ENCODE measurements at regions not wholly inside any gene's neighbourhood (a gene's known extent, or its start where the extent isn't known, plus 50 kb on each side); places are given as distances from the start of the nearest gene placed in this dataset.

GRCh38 chr3:117609330-117609729 is 899.8 kb downstream of the TUSC7 start:
- Histone ChIP-seq H3K27ac (ENCODE audit: low read depth, low read length) (no peak overlapping the region), H3K27me3 (ENCODE audit: control insufficient read depth, insufficient read depth, low read length) (no peaks in the 10 kb centered on the region), H3K4me3 (ENCODE audit: low read depth, low read length) (no peak overlapping the region), H3K9me3 (ENCODE audit: control insufficient read depth, insufficient read depth, low read length) (no peaks in the 10 kb centered on the region; the same call in 1 of the 2 replicates)
- CTCF ChIA-PET: interaction anchor here (1.0 kb wide), 1 partner anchor 388 kb away, joined by 3 read pairs; no protein-coding TSS in a partner anchor
- POLR2A ChIA-PET: no interaction called here
- no peak for DNase-seq (ENCODE audit: low read depth, low spot score)
- TF ChIP-seq, protein P1, sequence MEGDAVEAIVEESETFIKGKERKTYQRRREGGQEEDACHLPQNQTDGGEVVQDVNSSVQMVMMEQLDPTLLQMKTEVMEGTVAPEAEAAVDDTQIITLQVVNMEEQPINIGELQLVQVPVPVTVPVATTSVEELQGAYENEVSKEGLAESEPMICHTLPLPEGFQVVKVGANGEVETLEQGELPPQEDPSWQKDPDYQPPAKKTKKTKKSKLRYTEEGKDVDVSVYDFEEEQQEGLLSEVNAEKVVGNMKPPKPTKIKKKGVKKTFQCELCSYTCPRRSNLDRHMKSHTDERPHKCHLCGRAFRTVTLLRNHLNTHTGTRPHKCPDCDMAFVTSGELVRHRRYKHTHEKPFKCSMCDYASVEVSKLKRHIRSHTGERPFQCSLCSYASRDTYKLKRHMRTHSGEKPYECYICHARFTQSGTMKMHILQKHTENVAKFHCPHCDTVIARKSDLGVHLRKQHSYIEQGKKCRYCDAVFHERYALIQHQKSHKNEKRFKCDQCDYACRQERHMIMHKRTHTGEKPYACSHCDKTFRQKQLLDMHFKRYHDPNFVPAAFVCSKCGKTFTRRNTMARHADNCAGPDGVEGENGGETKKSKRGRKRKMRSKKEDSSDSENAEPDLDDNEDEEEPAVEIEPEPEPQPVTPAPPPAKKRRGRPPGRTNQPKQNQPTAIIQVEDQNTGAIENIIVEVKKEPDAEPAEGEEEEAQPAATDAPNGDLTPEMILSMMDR (IDR thresholded peaks at IDR 0.05; ENCODE audit: low read depth, low read length): no peak

GRCh38 chr3:117610156-117610555 is 900.6 kb downstream of the TUSC7 start:
- no peak for DNase-seq (ENCODE audit: low read depth, low spot score)
- CTCF ChIA-PET: interaction anchor here (1.0 kb wide), 1 partner anchor 387 kb away, joined by 3 read pairs; no protein-coding TSS in a partner anchor
- no peaks in the 10 kb centered on the region for H3K27me3 ChIP-seq (ENCODE audit: control insufficient read depth, insufficient read depth, low read length)
- POLR2A ChIA-PET: interaction anchor here (0.8 kb wide), 1 partner anchor 83 kb away, joined by 3 read pairs; no protein-coding TSS in a partner anchor
- TF ChIP-seq, protein P1 (IDR thresholded peaks at IDR 0.05; ENCODE audit: low read depth, low read length): no peak
- H3K9me3 ChIP-seq (ENCODE audit: control insufficient read depth, insufficient read depth, low read length): no peaks in the 10 kb centered on the region; the same call in 1 of the 2 replicates
- no peak overlapping the region for H3K4me3 ChIP-seq (ENCODE audit: low read depth, low read length)
- H3K27ac ChIP-seq (ENCODE audit: low read depth, low read length): no peak overlapping the region

DNA sequence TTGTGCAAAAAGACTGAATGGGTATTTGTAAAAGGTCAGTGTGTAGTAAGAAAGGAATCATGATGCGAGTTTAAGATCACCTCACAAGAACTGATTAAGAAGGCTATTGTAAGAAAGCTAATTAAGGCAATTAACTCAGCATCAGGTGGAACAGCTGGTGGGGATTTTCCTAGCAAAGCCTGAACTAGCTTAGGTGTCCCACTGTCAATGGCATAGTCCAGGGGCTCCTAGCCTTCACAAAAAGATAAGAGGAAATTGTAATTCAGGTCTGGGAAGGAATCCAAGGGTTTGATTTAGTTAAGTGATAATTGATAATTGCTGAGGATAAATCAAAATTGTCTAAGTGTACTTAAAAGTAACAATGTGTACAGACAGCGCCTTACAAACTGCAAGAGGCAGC is 901.6 kb downstream of the TUSC7 start:
- no peak for DNase-seq (ENCODE audit: low read depth, low spot score)
- Histone ChIP-seq H3K27me3 (ENCODE audit: control insufficient read depth, insufficient read depth, low read length) (no peaks in the 10 kb centered on the region), H3K4me3 (ENCODE audit: low read depth, low read length) (no peak overlapping the region), H3K27ac (ENCODE audit: low read depth, low read length) (no peak overlapping the region), H3K9me3 (ENCODE audit: control insufficient read depth, insufficient read depth, low read length) (no peaks in the 10 kb centered on the region; the same call in 1 of the 2 replicates)
- TF ChIP-seq, protein P1 (IDR thresholded peaks at IDR 0.05; ENCODE audit: low read depth, low read length): no peak
- ChIA-PET POLR2A (no interaction called here), CTCF (no interaction called here)

- Histone ChIP-seq H3K27ac (ENCODE audit: low read depth, low read length) (no peak overlapping the region), H3K27me3 (ENCODE audit: control insufficient read depth, insufficient read depth, low read length) (no peaks in the 10 kb centered on the region), H3K4me3 (ENCODE audit: low read depth, low read length) (no peak overlapping the region), H3K9me3 (ENCODE audit: control insufficient read depth, insufficient read depth, low read length) (no peaks in the 10 kb centered on the region)
- ChIA-PET CTCF (interaction anchor here (1.0 to 1.2 kb wide), 3 partner anchors 19 to 381 kb away, joined by 3 to 6 read pairs (median 3); no protein-coding TSS in a partner anchor), POLR2A (no interaction called here)
- DNase-seq (ENCODE audit: low read depth, low spot score): no peak
- TF ChIP-seq, protein P1 (IDR thresholded peaks at IDR 0.05; ENCODE audit: low read depth, low read length): peak; percentile 26
These were observed 906.6 kb downstream of the TUSC7 start for GRCh38 chr3:117616227-117616626.

DNA sequence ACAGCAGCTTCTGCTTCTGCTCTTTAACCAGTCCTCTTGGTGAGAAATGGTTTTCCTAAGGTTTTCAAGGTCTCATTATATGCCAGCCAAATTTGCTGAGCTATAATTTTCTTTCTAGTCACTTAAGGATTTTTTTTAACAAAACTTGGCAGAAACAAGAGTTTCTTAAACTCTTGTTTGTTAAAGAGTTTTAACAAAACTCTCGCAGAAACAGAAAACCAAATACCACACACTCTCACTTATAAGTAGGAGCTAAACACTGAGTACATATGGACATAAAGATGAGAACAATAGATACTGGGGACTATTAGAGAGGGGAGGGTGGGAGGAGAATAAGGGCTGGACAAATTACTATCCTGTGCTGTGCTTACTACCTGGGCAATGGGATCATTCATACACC is 908.3 kb downstream of the TUSC7 start:
- TF ChIP-seq, protein P1 (IDR thresholded peaks at IDR 0.05; ENCODE audit: low read depth, low read length): no peak
- ChIA-PET CTCF (interaction anchor here (0.7 to 1.7 kb wide), 3 partner anchors 177 to 379 kb away, joined by 3 to 5 read pairs (median 4); no protein-coding TSS in a partner anchor), POLR2A (interaction anchor here (0.7 kb wide), 1 partner anchor 363 kb away, joined by 3 read pairs; no protein-coding TSS in a partner anchor)
- H3K4me3 ChIP-seq (ENCODE audit: low read depth, low read length): no peak overlapping the region
- H3K9me3 ChIP-seq (ENCODE audit: control insufficient read depth, insufficient read depth, low read length): no peaks in the 10 kb centered on the region
- no peaks in the 10 kb centered on the region for H3K27me3 ChIP-seq (ENCODE audit: control insufficient read depth, insufficient read depth, low read length)
- H3K27ac ChIP-seq (ENCODE audit: low read depth, low read length): no peak overlapping the region
- no peak for DNase-seq (ENCODE audit: low read depth, low spot score)
